GM08714 (cell line): ENCODE measurements at regions not wholly inside any gene's neighbourhood (a gene's known extent, or its start where the extent isn't known, plus 50 kb on each side); places are given as distances from the start of the nearest gene placed in this dataset.
"Not testable (repeated sequence)": the region's sequence is repeated elsewhere in the genome, so short reads cannot be mapped to it uniquely, and the experiment has no call there.

Experiments used
- H3K4me3 ChIP-seq: fragments of 200-500 bp; sonication (Bioruptor generic); 2 replicates; pipeline ENCODE4 v1.5.1; 2014; ENCODE audit warnings: mild to moderate bottlenecking, low read length, inconsistent platforms
- ZNF274 ChIP-seq: IDR thresholded peaks from 2 replicates; pipeline ENCODE4 v1.6.1; 2012; ENCODE audit warnings: mild to moderate bottlenecking, low read depth, low read length

GRCh38 chr3:124648551-124648950 is 81.7 kb upstream of the UMPS start:
- no peak overlapping the region for H3K4me3 ChIP-seq
- no peak for TF ChIP-seq ZNF274

- TF ChIP-seq ZNF274: no peak
- no peak overlapping the region for H3K4me3 ChIP-seq
These were observed 79.5 kb upstream of the UMPS start for GRCh38 chr3:124650798-124651197.

DNA sequence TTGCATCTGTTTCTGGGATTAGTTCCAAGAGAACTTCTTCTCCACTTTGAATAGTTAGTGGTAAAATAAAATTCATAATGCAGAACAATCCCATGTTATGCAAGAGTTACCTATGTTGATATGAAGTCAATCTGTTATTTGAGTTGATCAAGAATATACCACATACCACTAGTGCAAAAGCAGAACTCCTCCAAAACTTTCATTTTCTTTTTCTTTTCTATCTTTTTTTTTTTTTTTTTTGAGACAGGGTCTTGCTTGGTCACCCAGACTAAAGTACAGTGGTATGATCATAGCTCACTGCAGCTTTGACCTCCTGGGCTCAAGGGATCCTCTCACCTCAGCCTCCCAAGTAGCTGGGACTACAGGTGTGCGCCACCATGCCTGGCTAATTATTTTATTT is 78.8 kb upstream of the UMPS start:
- H3K4me3 ChIP-seq: not testable (repeated sequence)

DNA sequence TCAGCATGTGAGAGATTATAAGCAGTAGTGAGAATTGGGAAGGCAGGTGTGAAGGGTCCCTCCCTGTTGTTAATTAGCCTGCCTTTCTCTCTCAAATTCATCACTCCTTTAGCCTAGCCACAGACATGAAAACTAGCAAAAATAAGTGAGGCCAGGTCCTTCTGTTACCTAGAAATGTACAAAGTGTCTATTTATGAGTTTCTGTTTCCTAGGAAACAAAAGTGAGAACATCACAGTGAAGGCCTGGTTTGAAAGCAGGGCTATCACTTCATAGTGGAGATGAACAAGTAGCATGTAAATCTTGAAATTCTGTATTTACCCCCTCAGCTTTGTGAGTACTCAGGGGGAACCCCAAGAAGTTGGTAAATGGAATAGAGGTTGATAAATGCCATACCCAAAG is 78.2 kb upstream of the UMPS start:
- no peak for TF ChIP-seq ZNF274
- no peak overlapping the region for H3K4me3 ChIP-seq

- H3K4me3 ChIP-seq: no peak overlapping the region
These were observed 77.0 kb upstream of the UMPS start for GRCh38 chr3:124653071-124653796.

DNA sequence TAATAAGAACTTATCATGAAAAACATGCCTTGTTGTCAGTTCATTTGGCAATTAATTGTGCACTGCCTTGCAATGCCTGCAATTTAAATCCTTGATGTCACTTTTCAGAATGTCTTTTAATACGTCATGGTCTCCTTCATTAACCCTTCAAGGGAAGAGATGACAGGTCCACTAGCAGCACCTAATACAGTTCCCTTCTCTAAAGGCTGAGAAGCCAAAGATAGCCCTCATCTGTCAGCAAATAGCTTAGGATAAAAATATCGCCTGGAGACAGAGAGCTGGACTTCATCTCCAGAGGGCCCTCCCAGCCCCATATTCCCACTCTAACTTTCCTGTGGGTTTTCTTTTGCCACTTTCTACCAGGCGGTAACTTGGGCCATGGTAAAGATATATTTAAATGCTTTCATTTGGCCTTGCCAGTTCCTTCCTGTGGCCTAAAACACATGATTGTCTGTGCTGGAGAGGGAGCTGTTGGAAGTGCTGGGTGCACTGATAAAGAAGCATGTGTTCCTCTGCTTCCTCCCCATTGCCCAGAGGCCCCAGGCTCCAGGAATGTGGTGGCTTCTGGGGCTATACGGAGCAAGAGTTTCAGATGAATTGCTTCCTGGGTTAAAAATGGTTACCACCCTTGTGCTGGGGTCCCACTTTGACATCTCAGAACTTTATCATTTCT is 76.3 kb upstream of the UMPS start:
- H3K4me3 ChIP-seq: no peak overlapping the region
- no peak for TF ChIP-seq ZNF274

More at GRCh38 chr3:124653071-124653796, 77.0 kb upstream of the UMPS start:
- no peak for TF ChIP-seq ZNF274

- no peak for TF ChIP-seq ZNF274
These were observed 75.8 kb upstream of the UMPS start for GRCh38 chr3:124654470-124654845.

GRCh38 chr3:124656531-124656930 is 73.7 kb upstream of the UMPS start:
- no peak overlapping the region for H3K4me3 ChIP-seq
- no peak for TF ChIP-seq ZNF274

More at GRCh38 chr3:124654470-124654845, 75.8 kb upstream of the UMPS start:
- no peak overlapping the region for H3K4me3 ChIP-seq

DNA sequence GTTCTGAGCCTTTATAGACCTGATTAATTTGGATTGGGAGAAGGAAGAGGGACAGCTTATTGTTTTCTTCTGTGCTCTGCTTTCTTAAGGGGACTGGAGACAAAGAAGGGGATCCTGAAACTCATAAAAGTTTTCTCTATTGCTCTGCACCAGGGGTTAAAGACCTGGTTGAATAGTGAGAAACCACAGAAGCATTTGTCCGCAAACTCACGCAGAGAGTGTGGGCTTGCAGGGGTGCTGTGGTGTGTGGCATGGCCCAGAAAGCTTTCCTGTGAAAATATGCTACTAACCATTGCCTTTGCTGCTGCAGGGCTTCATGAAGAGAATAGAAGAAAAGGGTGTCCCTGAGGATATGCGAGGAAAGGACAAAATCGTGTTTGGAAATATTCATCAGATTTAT is 73.1 kb upstream of the UMPS start:
- TF ChIP-seq ZNF274: no peak

GRCh38 chr3:124658270-124658669 is 72.0 kb upstream of the UMPS start:
- no peak for TF ChIP-seq ZNF274
- H3K4me3 ChIP-seq: no peak overlapping the region

More for the DNA sequence above, 73.1 kb upstream of the UMPS start:
- no peak overlapping the region for H3K4me3 ChIP-seq

DNA sequence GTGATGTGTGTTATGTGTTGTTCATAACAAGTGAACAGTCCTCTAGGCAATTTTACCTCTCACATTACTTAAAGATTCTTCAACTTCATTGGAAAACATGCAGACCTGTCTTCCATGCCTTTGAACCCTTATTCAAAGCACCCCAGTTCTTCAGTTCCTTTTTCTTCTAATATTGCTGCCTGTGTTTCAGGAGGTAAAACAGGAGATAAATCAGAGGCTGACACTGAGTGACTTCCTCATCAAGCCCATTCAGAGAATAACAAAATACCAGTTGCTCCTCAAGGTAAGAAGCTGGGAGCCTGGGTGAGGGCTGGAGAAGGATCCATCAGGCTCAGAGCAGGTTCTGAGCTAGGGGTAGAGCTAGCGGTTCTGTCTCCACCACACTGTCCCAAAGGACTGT is 71.1 kb upstream of the UMPS start:
- no peak for TF ChIP-seq ZNF274

DNA sequence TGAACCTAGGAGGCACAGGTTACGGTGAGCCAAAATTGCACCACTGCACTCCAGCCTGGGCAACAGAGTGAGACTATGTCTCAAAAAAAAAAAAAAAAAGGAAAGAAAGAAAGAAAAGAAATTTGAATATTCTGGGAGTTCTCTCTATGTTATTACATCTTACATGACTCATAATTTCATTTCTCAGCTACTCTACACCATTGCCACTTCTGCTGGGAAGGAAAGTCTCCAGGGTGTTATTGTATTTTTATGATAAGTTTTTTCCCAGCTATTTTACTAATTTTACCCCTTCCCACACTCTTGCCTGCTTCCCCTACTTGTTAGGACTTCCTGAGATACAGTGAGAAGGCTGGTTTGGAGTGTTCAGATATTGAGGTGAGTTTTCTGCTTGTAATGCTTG is 69.7 kb upstream of the UMPS start:
- H3K4me3 ChIP-seq: no peak overlapping the region
- TF ChIP-seq ZNF274: no peak

More for the DNA sequence above, 71.1 kb upstream of the UMPS start:
- H3K4me3 ChIP-seq: no peak overlapping the region

GRCh38 chr3:124663690-124664089 is 66.6 kb upstream of the UMPS start:
- H3K4me3 ChIP-seq: no peak overlapping the region
- TF ChIP-seq ZNF274: no peak

DNA sequence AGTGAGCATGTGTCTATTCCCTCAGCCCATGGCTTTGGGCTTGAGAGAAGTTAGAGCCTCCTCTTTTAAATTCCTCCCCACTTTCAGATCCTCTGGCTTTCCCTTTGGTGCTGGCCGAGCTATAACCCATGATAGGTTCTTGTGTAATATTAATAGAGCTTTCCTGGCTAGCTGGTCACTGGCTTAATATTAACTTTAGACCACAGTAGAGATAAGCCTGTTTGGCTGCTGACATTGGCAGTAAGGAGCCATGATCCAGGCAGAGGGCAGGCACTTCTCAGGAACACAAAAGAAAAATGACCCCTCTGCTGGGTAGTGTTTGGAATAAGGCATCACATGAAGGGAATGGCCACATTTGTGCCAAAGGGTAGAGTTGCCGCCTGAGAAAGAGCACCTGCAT is 65.4 kb upstream of the UMPS start:
- H3K4me3 ChIP-seq: no peak overlapping the region
- TF ChIP-seq ZNF274: no peak

GRCh38 chr3:124666067-124666466 is 64.2 kb upstream of the UMPS start:
- no peak overlapping the region for H3K4me3 ChIP-seq
- TF ChIP-seq ZNF274: no peak
